Astrocyte (in vitro differentiated cells and primary cell): ENCODE measurements at regions not wholly inside any gene's neighbourhood (a gene's known extent, or its start where the extent isn't known, plus 50 kb on each side); places are given as distances from the start of the nearest gene placed in this dataset.

ENCODE experiments used
- EZH2 ChIP-seq: IDR thresholded peaks from 2 replicates; pipeline ENCODE4 v1.6.1; 2012; ENCODE audit warnings: mild to moderate bottlenecking, low read length, inconsistent platforms; ENCODE audit not compliant: insufficient read depth
- TF ChIP-seq, protein P1 (sequence below): IDR thresholded peaks from 2 replicates; pipeline ENCODE4 v1.5.1; 2011; ENCODE audit warnings: low read depth, mild to moderate bottlenecking, inconsistent platforms, low read length, moderate library complexity; ENCODE audit not compliant: insufficient read depth

DNA sequence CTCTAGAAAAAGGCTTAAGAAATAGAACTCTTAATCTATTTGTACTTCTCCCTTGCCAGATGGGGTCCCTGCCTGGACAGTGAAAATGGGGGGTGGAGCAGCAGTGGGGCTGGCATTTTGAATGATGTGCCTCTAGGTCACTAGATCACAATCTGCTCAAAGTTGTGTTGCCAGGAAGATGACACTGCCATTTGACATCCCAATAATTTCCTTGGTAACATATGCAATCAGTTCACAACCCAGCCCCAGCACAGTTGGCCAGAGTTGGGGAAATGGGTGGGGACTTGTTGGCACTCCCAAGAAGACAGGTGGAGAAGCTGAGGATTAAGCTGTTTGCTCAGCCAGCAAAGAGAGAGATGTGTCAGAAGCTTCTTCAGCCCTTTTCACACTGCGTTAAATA is 558.3 kb upstream of the KLHL29 start:
- TF ChIP-seq, protein P1, sequence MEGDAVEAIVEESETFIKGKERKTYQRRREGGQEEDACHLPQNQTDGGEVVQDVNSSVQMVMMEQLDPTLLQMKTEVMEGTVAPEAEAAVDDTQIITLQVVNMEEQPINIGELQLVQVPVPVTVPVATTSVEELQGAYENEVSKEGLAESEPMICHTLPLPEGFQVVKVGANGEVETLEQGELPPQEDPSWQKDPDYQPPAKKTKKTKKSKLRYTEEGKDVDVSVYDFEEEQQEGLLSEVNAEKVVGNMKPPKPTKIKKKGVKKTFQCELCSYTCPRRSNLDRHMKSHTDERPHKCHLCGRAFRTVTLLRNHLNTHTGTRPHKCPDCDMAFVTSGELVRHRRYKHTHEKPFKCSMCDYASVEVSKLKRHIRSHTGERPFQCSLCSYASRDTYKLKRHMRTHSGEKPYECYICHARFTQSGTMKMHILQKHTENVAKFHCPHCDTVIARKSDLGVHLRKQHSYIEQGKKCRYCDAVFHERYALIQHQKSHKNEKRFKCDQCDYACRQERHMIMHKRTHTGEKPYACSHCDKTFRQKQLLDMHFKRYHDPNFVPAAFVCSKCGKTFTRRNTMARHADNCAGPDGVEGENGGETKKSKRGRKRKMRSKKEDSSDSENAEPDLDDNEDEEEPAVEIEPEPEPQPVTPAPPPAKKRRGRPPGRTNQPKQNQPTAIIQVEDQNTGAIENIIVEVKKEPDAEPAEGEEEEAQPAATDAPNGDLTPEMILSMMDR, result no peak
- no peak for TF ChIP-seq EZH2
